ENCODE measurements at regions not wholly inside any gene's neighbourhood (a gene's known extent, or its start where the extent isn't known, plus 50 kb on each side); places are given as distances from the start of the nearest gene placed in this dataset.

- intact Hi-C loops (cut with DNase I, micrococcal nuclease), result no loop called here
- Histone ChIP-seq H3K36me3 (ENCODE audit: insufficient read depth, low read length) (no peaks in the 10 kb centered on the region), H3K27me3 (ENCODE audit: control insufficient read depth in 1 of 2, insufficient read depth in 2 of 2, low read length in 2 of 2) (no peaks in the 10 kb centered on the region), H3K9me3 (ENCODE audit: control insufficient read depth in 1 of 2, insufficient read depth in 1 of 2, low read length in 2 of 2) (no peaks in the 10 kb centered on the region), H3K27ac (ENCODE audit: low read depth in 1 of 2, low read length in 2 of 2) (no peak overlapping the region), H3K4me3 (ENCODE audit: low read length) (no peak overlapping the region), H3K4me1 (ENCODE audit: insufficient read depth, low read length) (no peaks in the 10 kb centered on the region)
- Mint-ChIP-seq H3K36me3 (ENCODE audit: low read depth) (no peaks in the 10 kb centered on the region), H3K9me3 (no peaks in the 10 kb centered on the region), H3K27me3 (no peaks in the 10 kb centered on the region), H3K4me1 (ENCODE audit: low read depth) (no peaks in the 10 kb centered on the region), H3K27ac (no peak overlapping the region), H3K4me3 (no peak overlapping the region)
- DNase-seq, result no peak
- ATAC-seq (ENCODE audit: poor library complexity), result no peak
- TF ChIP-seq, protein P1, sequence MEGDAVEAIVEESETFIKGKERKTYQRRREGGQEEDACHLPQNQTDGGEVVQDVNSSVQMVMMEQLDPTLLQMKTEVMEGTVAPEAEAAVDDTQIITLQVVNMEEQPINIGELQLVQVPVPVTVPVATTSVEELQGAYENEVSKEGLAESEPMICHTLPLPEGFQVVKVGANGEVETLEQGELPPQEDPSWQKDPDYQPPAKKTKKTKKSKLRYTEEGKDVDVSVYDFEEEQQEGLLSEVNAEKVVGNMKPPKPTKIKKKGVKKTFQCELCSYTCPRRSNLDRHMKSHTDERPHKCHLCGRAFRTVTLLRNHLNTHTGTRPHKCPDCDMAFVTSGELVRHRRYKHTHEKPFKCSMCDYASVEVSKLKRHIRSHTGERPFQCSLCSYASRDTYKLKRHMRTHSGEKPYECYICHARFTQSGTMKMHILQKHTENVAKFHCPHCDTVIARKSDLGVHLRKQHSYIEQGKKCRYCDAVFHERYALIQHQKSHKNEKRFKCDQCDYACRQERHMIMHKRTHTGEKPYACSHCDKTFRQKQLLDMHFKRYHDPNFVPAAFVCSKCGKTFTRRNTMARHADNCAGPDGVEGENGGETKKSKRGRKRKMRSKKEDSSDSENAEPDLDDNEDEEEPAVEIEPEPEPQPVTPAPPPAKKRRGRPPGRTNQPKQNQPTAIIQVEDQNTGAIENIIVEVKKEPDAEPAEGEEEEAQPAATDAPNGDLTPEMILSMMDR (IDR thresholded peaks at IDR 0.05), result no peak
- POLR2A ChIA-PET, result no interaction called here
- CTCF ChIA-PET, result no interaction called here
These were observed 259.4 kb downstream of the GADD45G start for GRCh38 chr9:89864257-89864656.

- no peaks in the 10 kb centered on the region for H3K36me3 Mint-ChIP-seq (ENCODE audit: low read depth)
- no peaks in the 10 kb centered on the region for H3K9me3 ChIP-seq (ENCODE audit: control insufficient read depth in 1 of 2, insufficient read depth in 1 of 2, low read length in 2 of 2)
- ATAC-seq (ENCODE audit: poor library complexity) (no peak), DNase-seq (no peak)
- ChIA-PET POLR2A (no interaction called here), CTCF (no interaction called here)
- TF ChIP-seq, protein P1 (IDR thresholded peaks at IDR 0.05), result no peak
- intact Hi-C loops (cut with DNase I, micrococcal nuclease), result no loop called here
- H3K4me1 ChIP-seq (ENCODE audit: insufficient read depth, low read length), result no peaks in the 10 kb centered on the region
- no peak overlapping the region for H3K4me3 ChIP-seq (ENCODE audit: low read length)
- no peaks in the 10 kb centered on the region for H3K27me3 ChIP-seq (ENCODE audit: control insufficient read depth in 1 of 2, insufficient read depth in 2 of 2, low read length in 2 of 2)
- H3K27me3 Mint-ChIP-seq, result no peaks in the 10 kb centered on the region
- H3K36me3 ChIP-seq (ENCODE audit: insufficient read depth, low read length), result no peaks in the 10 kb centered on the region
- H3K27ac ChIP-seq (ENCODE audit: low read depth in 1 of 2, low read length in 2 of 2), result no peak overlapping the region
- no peaks in the 10 kb centered on the region for H3K4me1 Mint-ChIP-seq (ENCODE audit: low read depth)
- H3K4me3 Mint-ChIP-seq, result no peak overlapping the region
- no peaks in the 10 kb centered on the region for H3K9me3 Mint-ChIP-seq
- no peak overlapping the region for H3K27ac Mint-ChIP-seq
These were observed 259.9 kb downstream of the GADD45G start for GRCh38 chr9:89864731-89865130.

- H3K4me1 Mint-ChIP-seq (ENCODE audit: low read depth), result no peaks in the 10 kb centered on the region
- POLR2A ChIA-PET, result no interaction called here
- Histone ChIP-seq H3K4me1 (ENCODE audit: insufficient read depth, low read length) (no peaks in the 10 kb centered on the region), H3K9me3 (ENCODE audit: control insufficient read depth in 1 of 2, insufficient read depth in 1 of 2, low read length in 2 of 2) (no peaks in the 10 kb centered on the region), H3K27ac (ENCODE audit: low read depth in 1 of 2, low read length in 2 of 2) (no peak overlapping the region), H3K27me3 (ENCODE audit: control insufficient read depth in 1 of 2, insufficient read depth in 2 of 2, low read length in 2 of 2) (no peaks in the 10 kb centered on the region), H3K36me3 (ENCODE audit: insufficient read depth, low read length) (no peaks in the 10 kb centered on the region), H3K4me3 (ENCODE audit: low read length) (no peak overlapping the region)
- no peak overlapping the region for H3K27ac Mint-ChIP-seq
- no peaks in the 10 kb centered on the region for H3K9me3 Mint-ChIP-seq
- TF ChIP-seq, protein P1 (IDR thresholded peaks at IDR 0.05), result no peak
- CTCF ChIA-PET, result no interaction called here
- DNase-seq, result no peak
- intact Hi-C loops (cut with DNase I, micrococcal nuclease), result no loop called here
- no peak for ATAC-seq (ENCODE audit: poor library complexity)
- H3K36me3 Mint-ChIP-seq (ENCODE audit: low read depth), result no peaks in the 10 kb centered on the region
- H3K4me3 Mint-ChIP-seq, result no peak overlapping the region
- no peaks in the 10 kb centered on the region for H3K27me3 Mint-ChIP-seq
These were observed 260.5 kb downstream of the GADD45G start for GRCh38 chr9:89865357-89865756.

Measured in CD4-positive, alpha-beta T cell (primary cell).